ENCODE measurements at regions not wholly inside any gene's neighbourhood (a gene's known extent, or its start where the extent isn't known, plus 50 kb on each side); places are given as distances from the start of the nearest gene placed in this dataset.

DNA sequence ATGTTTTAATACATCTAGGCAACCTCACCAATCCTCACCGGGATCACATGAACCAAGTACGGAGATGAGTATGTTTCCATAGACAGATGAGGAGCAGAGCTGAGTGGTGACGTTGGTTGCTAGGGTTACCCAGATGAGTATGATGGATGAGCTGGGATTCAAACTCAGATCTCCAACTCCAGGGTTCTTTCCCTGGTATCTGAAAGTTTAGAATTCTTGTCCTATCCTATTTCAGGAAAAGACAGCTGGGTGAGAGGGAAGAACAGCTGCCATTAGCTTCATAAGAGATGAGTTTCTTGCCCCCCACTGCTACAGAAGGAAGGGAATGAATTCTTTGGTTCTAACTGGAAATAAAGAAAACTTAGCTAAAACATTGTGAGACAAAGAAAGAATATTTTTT, 728.9 kb upstream of the TBX3 start:
- H3K36me3 ChIP-seq (ENCODE audit: low read depth) = no peaks in the 10 kb centered on the region
- WGBS, 2 experiments (ENCODE audit: low coverage in 1 of 2, low lambda C conversion rate in 2 of 2, missing lambda C conversion rate in 2 of 2) = 58 to 59% methylated on average over 3 of the region's 3 CpGs
- H3K9me2 ChIP-seq (ENCODE audit: insufficient read depth) = no peaks in the 10 kb centered on the region
- H3K4me2 ChIP-seq (ENCODE audit: unreplicated experiment) = no peak overlapping the region
- H3K9me3 ChIP-seq (ENCODE audit: low read depth) = no peaks in the 10 kb centered on the region
- no peaks in the 10 kb centered on the region for H3F3A ChIP-seq (ENCODE audit: insufficient read depth)
- TF ChIP-seq EZH2 (IDR thresholded peaks at IDR 0.05; ENCODE audit: insufficient read depth, poor library complexity, severe bottlenecking) = no peak
- TF ChIP-seq EZH2phosphoT487 (IDR thresholded peaks at IDR 0.05; ENCODE audit: insufficient read depth, low read depth) = no peak
- H2AFZ ChIP-seq = no peak overlapping the region
- H3K4me1 ChIP-seq (ENCODE audit: insufficient read depth) = no peaks in the 10 kb centered on the region
- no peaks in the 10 kb centered on the region for H3K27me3 ChIP-seq (replicated peaks; ENCODE audit: insufficient read depth)
- no peak overlapping the region for H3K27ac ChIP-seq
- no peak for DNase-seq
- no peaks in the 10 kb centered on the region for H3K79me2 ChIP-seq (ENCODE audit: insufficient read depth)
- in situ Hi-C loops (cut with MboI) = no loop called here
- no peak overlapping the region for H3K4me3 ChIP-seq
- no peaks in the 10 kb centered on the region for H4K20me1 ChIP-seq (ENCODE audit: insufficient read depth)
- no peak overlapping the region for H3K9ac ChIP-seq

DNA sequence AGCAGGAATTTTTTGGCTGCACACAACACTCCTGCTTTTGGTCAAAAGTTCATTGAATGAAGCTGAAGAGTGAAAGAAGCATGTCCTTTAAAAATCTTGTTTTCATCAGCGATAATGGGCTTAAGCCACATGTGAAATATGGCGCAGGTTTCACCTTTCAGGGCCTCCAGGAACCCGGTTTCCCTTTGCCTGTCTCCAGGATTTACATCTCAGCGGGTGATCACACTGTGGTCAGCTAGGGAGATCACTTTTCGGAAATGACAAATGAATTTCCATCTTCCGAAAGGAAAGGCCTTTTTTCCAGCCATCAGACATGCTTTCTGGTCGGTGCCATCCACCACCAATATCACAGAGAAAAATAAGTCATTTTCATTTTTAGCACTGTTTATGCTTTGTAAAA, 727.1 kb upstream of the TBX3 start:
- WGBS, 2 experiments (ENCODE audit: low coverage in 1 of 2, low lambda C conversion rate in 2 of 2, missing lambda C conversion rate in 2 of 2) = 94% methylated on average over 7 of the region's 7 CpGs
- H3K9ac ChIP-seq = no peak overlapping the region
- H2AFZ ChIP-seq = no peak overlapping the region
- no peak overlapping the region for H3K27ac ChIP-seq
- TF ChIP-seq EZH2phosphoT487 (IDR thresholded peaks at IDR 0.05; ENCODE audit: insufficient read depth, low read depth) (no peak), EZH2 (IDR thresholded peaks at IDR 0.05; ENCODE audit: insufficient read depth, poor library complexity, severe bottlenecking) (no peak)
- H3K4me2 ChIP-seq (ENCODE audit: unreplicated experiment) = no peak overlapping the region
- H3K79me2 ChIP-seq (ENCODE audit: insufficient read depth) = no peaks in the 10 kb centered on the region
- no peak overlapping the region for H3K4me3 ChIP-seq
- in situ Hi-C loops (cut with MboI) = no loop called here
- H3F3A ChIP-seq (ENCODE audit: insufficient read depth) = peaks cover 2% of the 10 kb centered on the region; the same call in 1 of the 2 replicates
- DNase-seq = no peak
- H3K27me3 ChIP-seq (replicated peaks; ENCODE audit: insufficient read depth) = no peaks in the 10 kb centered on the region
- H3K9me3 ChIP-seq (ENCODE audit: low read depth) = no peaks in the 10 kb centered on the region
- no peaks in the 10 kb centered on the region for H3K9me2 ChIP-seq (ENCODE audit: insufficient read depth)
- H3K4me1 ChIP-seq (ENCODE audit: insufficient read depth) = no peaks in the 10 kb centered on the region
- H3K36me3 ChIP-seq (ENCODE audit: low read depth) = no peaks in the 10 kb centered on the region
- H4K20me1 ChIP-seq (ENCODE audit: insufficient read depth) = no peaks in the 10 kb centered on the region

- Histone ChIP-seq H3K36me3 (ENCODE audit: low read depth) (no peaks in the 10 kb centered on the region), H3K4me2 (ENCODE audit: unreplicated experiment) (no peak overlapping the region), H3K27ac (no peak overlapping the region), H3F3A (ENCODE audit: insufficient read depth) (peaks cover 22% of the 10 kb centered on the region), H3K4me3 (no peak overlapping the region), H3K9me2 (ENCODE audit: insufficient read depth) (no peaks in the 10 kb centered on the region), H4K20me1 (ENCODE audit: insufficient read depth) (no peaks in the 10 kb centered on the region), H3K27me3 (replicated peaks; ENCODE audit: insufficient read depth) (no peaks in the 10 kb centered on the region), H2AFZ (no peak overlapping the region), H3K9ac (no peak overlapping the region), H3K4me1 (ENCODE audit: insufficient read depth) (peaks cover 12% of the 10 kb centered on the region), H3K79me2 (ENCODE audit: insufficient read depth) (no peaks in the 10 kb centered on the region), H3K9me3 (ENCODE audit: low read depth) (no peaks in the 10 kb centered on the region)
- TF ChIP-seq EZH2phosphoT487 (IDR thresholded peaks at IDR 0.05; ENCODE audit: insufficient read depth, low read depth) (no peak), EZH2 (IDR thresholded peaks at IDR 0.05; ENCODE audit: insufficient read depth, poor library complexity, severe bottlenecking) (no peak)
- WGBS, 2 experiments (ENCODE audit: low coverage in 1 of 2, low lambda C conversion rate in 2 of 2, missing lambda C conversion rate in 2 of 2) = 94% methylated on average over 3 of the region's 3 CpGs
- no peak for DNase-seq
- in situ Hi-C loops (cut with MboI) = no loop called here
Observed at GRCh38 chr12:115408642-115409041, 724.7 kb upstream of the TBX3 start.

DNA sequence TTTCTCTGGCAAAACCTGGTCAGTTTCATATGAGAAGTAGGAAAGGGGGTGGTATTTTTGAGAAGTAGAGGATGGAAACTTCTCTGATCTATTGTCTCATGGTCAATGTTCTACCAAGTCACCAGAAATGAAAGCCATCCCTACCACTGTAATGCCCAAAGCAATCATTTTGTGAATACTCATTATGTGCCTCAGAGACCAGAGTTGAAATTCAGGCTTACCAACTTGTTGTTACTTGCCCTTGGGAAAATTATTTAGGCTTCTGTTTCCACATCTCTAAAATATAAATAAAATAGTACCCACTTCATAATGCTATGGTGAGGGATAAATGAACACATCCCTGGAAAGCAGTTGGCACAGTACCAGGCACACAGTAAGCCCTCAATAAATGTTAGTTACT, 723.7 kb upstream of the TBX3 start:
- no peak overlapping the region for H3K4me2 ChIP-seq (ENCODE audit: unreplicated experiment)

DNA sequence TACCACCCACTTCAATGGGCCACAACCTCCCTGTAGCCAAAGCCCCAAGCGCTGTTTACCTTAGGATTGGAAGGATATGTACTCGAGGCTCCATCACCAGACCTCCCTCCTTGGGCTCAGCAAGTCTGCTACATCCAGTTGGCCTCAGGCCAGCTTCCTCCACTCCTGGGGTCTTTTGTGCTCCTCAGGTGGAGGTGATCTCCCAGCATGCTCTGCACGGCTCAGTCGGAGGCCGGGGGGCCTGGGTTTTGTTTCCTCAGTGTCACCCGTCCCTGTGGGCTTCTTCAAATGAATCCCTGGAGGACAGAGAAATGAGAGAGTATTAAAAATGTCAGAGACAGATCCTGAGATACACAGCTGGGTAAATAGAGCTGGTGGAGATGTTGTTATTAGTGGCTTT, 723.1 kb upstream of the TBX3 start:
- no peak overlapping the region for H2AFZ ChIP-seq
- H4K20me1 ChIP-seq (ENCODE audit: insufficient read depth) = no peaks in the 10 kb centered on the region
- no peak overlapping the region for H3K27ac ChIP-seq
- no peaks in the 10 kb centered on the region for H3K9me3 ChIP-seq (ENCODE audit: low read depth)
- TF ChIP-seq EZH2 (IDR thresholded peaks at IDR 0.05; ENCODE audit: insufficient read depth, poor library complexity, severe bottlenecking) (no peak), EZH2phosphoT487 (IDR thresholded peaks at IDR 0.05; ENCODE audit: insufficient read depth, low read depth) (no peak)
- H3K27me3 ChIP-seq (replicated peaks; ENCODE audit: insufficient read depth) = no peaks in the 10 kb centered on the region
- peaks cover 31% of the 10 kb centered on the region for H3F3A ChIP-seq (ENCODE audit: insufficient read depth)
- H3K4me1 ChIP-seq (ENCODE audit: insufficient read depth) = peaks cover 22% of the 10 kb centered on the region
- H3K79me2 ChIP-seq (ENCODE audit: insufficient read depth) = no peaks in the 10 kb centered on the region
- no peak overlapping the region for H3K4me2 ChIP-seq (ENCODE audit: unreplicated experiment)
- no peak for DNase-seq
- in situ Hi-C loops (cut with MboI) = no loop called here
- no peaks in the 10 kb centered on the region for H3K9me2 ChIP-seq (ENCODE audit: insufficient read depth)
- no peak overlapping the region for H3K9ac ChIP-seq
- no peaks in the 10 kb centered on the region for H3K36me3 ChIP-seq (ENCODE audit: low read depth)
- WGBS, 2 experiments (ENCODE audit: low coverage in 1 of 2, low lambda C conversion rate in 2 of 2, missing lambda C conversion rate in 2 of 2) = 95 to 100% methylated on average over 6 of the region's 6 CpGs
- no peak overlapping the region for H3K4me3 ChIP-seq

More for the DNA sequence above, 723.7 kb upstream of the TBX3 start:
- H3K9me3 ChIP-seq (ENCODE audit: low read depth) = no peaks in the 10 kb centered on the region
- in situ Hi-C loops (cut with MboI) = no loop called here
- H3K9ac ChIP-seq = no peak overlapping the region
- no peak overlapping the region for H3K4me3 ChIP-seq
- no peaks in the 10 kb centered on the region for H3K36me3 ChIP-seq (ENCODE audit: low read depth)
- H3F3A ChIP-seq (ENCODE audit: insufficient read depth) = peaks cover 27% of the 10 kb centered on the region
- no peak for DNase-seq
- no peaks in the 10 kb centered on the region for H3K79me2 ChIP-seq (ENCODE audit: insufficient read depth)
- H2AFZ ChIP-seq = no peak overlapping the region
- no peaks in the 10 kb centered on the region for H4K20me1 ChIP-seq (ENCODE audit: insufficient read depth)
- H3K9me2 ChIP-seq (ENCODE audit: insufficient read depth) = no peaks in the 10 kb centered on the region
- H3K4me1 ChIP-seq (ENCODE audit: insufficient read depth) = peaks cover 17% of the 10 kb centered on the region
- no peaks in the 10 kb centered on the region for H3K27me3 ChIP-seq (replicated peaks; ENCODE audit: insufficient read depth)
- no peak overlapping the region for H3K27ac ChIP-seq
- TF ChIP-seq EZH2phosphoT487 (IDR thresholded peaks at IDR 0.05; ENCODE audit: insufficient read depth, low read depth) (no peak), EZH2 (IDR thresholded peaks at IDR 0.05; ENCODE audit: insufficient read depth, poor library complexity, severe bottlenecking) (no peak)

Data from GM23248 (cell line).